ACC112 (cell line): ENCODE measurements at regions not wholly inside any gene's neighbourhood (a gene's known extent, or its start where the extent isn't known, plus 50 kb on each side); places are given as distances from the start of the nearest gene placed in this dataset.

Experiments used
- H2AFZ ChIP-seq: fragments of 200-600 bp; sonication (generic); one replicate; pipeline ENCODE4 v1.6.0; 2017; ENCODE audit warnings: antibody characterized with exemption, low read length; ENCODE audit not compliant: unreplicated experiment
- H3K27ac ChIP-seq: fragments of 200-600 bp; sonication (generic); 2 replicates; pipeline ENCODE4 v1.5.1; 2014; ENCODE audit warnings: low read depth, mild to moderate bottlenecking, antibody characterized with exemption, low read length, moderate library complexity
- H3K27me3 ChIP-seq: fragments of 200-600 bp; sonication (generic); 2 replicates; pipeline ENCODE4 v1.6.1; 2014; ENCODE audit warnings: mild to moderate bottlenecking, antibody characterized with exemption, low read length, moderate library complexity, mixed read lengths; ENCODE audit not compliant: insufficient read depth
- H3K36me3 ChIP-seq: fragments of 200-600 bp; sonication (generic); 2 replicates; pipeline ENCODE4 v1.6.1; 2016; ENCODE audit warnings: mild to moderate bottlenecking, antibody characterized with exemption, low read length, moderate library complexity, mixed read lengths; ENCODE audit not compliant: insufficient read depth
- H3K4me1 ChIP-seq: fragments of 200-600 bp; sonication (generic); one replicate; pipeline ENCODE4 v1.6.1; 2016; ENCODE audit warnings: low read length, mixed read lengths; ENCODE audit not compliant: insufficient read depth, unreplicated experiment, control insufficient read depth
- H3K4me3 ChIP-seq: fragments of 200-600 bp; sonication (generic); 2 replicates; pipeline ENCODE4 v1.5.1; 2014; ENCODE audit warnings: mild to moderate bottlenecking, low read depth, low read length
- H3K79me2 ChIP-seq: fragments of 200-600 bp; sonication (generic); one replicate; pipeline ENCODE4 v1.6.0; 2016; ENCODE audit warnings: low read length; ENCODE audit not compliant: control insufficient read depth, unreplicated experiment, insufficient read depth

- no peaks in the 10 kb centered on the region; the same call in 1 of the 2 replicates for H3K27me3 ChIP-seq
- H3K36me3 ChIP-seq: no peaks in the 10 kb centered on the region
- H3K27ac ChIP-seq: no peak overlapping the region
- H3K79me2 ChIP-seq: no peaks in the 10 kb centered on the region
- H3K4me3 ChIP-seq: no peak overlapping the region
- H3K4me1 ChIP-seq: no peaks in the 10 kb centered on the region
- H2AFZ ChIP-seq: no peak overlapping the region
These were observed 168.9 kb downstream of the GPAT3 start for GRCh38 chr4:83704786-83705185.

- Histone ChIP-seq H2AFZ (no peak overlapping the region), H3K79me2 (no peaks in the 10 kb centered on the region), H3K4me1 (no peaks in the 10 kb centered on the region), H3K36me3 (no peaks in the 10 kb centered on the region), H3K27me3 (no peaks in the 10 kb centered on the region), H3K4me3 (no peak overlapping the region), H3K27ac (no peak overlapping the region)
These were observed 167.8 kb downstream of the GPAT3 start for GRCh38 chr4:83703752-83704151.

GRCh38 chr4:83701041-83701440, 165.1 kb downstream of the GPAT3 start:
- H3K27ac ChIP-seq: no peak overlapping the region
- no peaks in the 10 kb centered on the region for H3K36me3 ChIP-seq
- H3K4me1 ChIP-seq: no peaks in the 10 kb centered on the region
- H3K79me2 ChIP-seq: no peaks in the 10 kb centered on the region
- no peak overlapping the region for H2AFZ ChIP-seq
- no peak overlapping the region for H3K4me3 ChIP-seq
- H3K27me3 ChIP-seq: 0 out of 2 replicates have a peak, but pooled peaks cover 3% of the 10 kb centered on the region

- H2AFZ ChIP-seq: no peak overlapping the region
- peaks cover 3% of the 10 kb centered on the region; the same call in 1 of the 2 replicates for H3K27me3 ChIP-seq
- H3K27ac ChIP-seq: no peak overlapping the region
- no peaks in the 10 kb centered on the region for H3K79me2 ChIP-seq
- no peaks in the 10 kb centered on the region for H3K4me1 ChIP-seq
- no peak overlapping the region for H3K4me3 ChIP-seq
- H3K36me3 ChIP-seq: no peaks in the 10 kb centered on the region
These were observed 163.4 kb downstream of the GPAT3 start for GRCh38 chr4:83699358-83699757.

GRCh38 chr4:83692028-83692427, 156.1 kb downstream of the GPAT3 start:
- Histone ChIP-seq H3K27ac (no peak overlapping the region), H3K4me3 (no peak overlapping the region), H3K4me1 (no peaks in the 10 kb centered on the region), H3K36me3 (no peaks in the 10 kb centered on the region), H3K27me3 (no peaks in the 10 kb centered on the region; the same call in 1 of the 2 replicates), H3K79me2 (no peaks in the 10 kb centered on the region), H2AFZ (no peak overlapping the region)

- Histone ChIP-seq H3K27ac (no peak overlapping the region), H3K4me1 (no peaks in the 10 kb centered on the region), H3K36me3 (no peaks in the 10 kb centered on the region), H2AFZ (no peak overlapping the region), H3K27me3 (no peaks in the 10 kb centered on the region; the same call in 1 of the 2 replicates), H3K4me3 (no peak overlapping the region), H3K79me2 (no peaks in the 10 kb centered on the region)
These were observed 150.3 kb downstream of the GPAT3 start for GRCh38 chr4:83686166-83686565.

GRCh38 chr4:83679692-83680091, 143.8 kb downstream of the GPAT3 start:
- H3K4me3 ChIP-seq: no peak overlapping the region
- H3K27ac ChIP-seq: no peak overlapping the region
- peaks cover 8% of the 10 kb centered on the region; the same call in 1 of the 2 replicates for H3K27me3 ChIP-seq
- peaks cover 8% of the 10 kb centered on the region for H3K4me1 ChIP-seq
- H2AFZ ChIP-seq: no peak overlapping the region
- H3K79me2 ChIP-seq: no peaks in the 10 kb centered on the region
- H3K36me3 ChIP-seq: no peaks in the 10 kb centered on the region

- no peak overlapping the region for H3K27ac ChIP-seq
- H3K27me3 ChIP-seq: peaks cover 8% of the 10 kb centered on the region; the same call in 1 of the 2 replicates
- H3K4me1 ChIP-seq: peaks cover 8% of the 10 kb centered on the region
- no peak overlapping the region for H2AFZ ChIP-seq
- H3K36me3 ChIP-seq: no peaks in the 10 kb centered on the region
- no peak overlapping the region for H3K4me3 ChIP-seq
- no peaks in the 10 kb centered on the region for H3K79me2 ChIP-seq
These were observed 143.3 kb downstream of the GPAT3 start for GRCh38 chr4:83679254-83679653.

- Histone ChIP-seq H3K27me3 (peaks cover 8% of the 10 kb centered on the region; the same call in 1 of the 2 replicates), H2AFZ (peak overlapping the region; percentile 21), H3K4me1 (peaks cover 8% of the 10 kb centered on the region), H3K79me2 (no peaks in the 10 kb centered on the region), H3K4me3 (peak overlapping the region; percentile 12; the same call in 1 of the 2 replicates), H3K36me3 (no peaks in the 10 kb centered on the region), H3K27ac (peak overlapping the region; percentile 25; the same call in 1 of the 2 replicates)
These were observed 141.7 kb downstream of the GPAT3 start for GRCh38 chr4:83677656-83678055.

- Histone ChIP-seq H3K27ac (no peak overlapping the region), H3K4me3 (no peak overlapping the region), H3K79me2 (no peaks in the 10 kb centered on the region), H3K27me3 (peaks cover 16% of the 10 kb centered on the region; the same call in 1 of the 2 replicates), H2AFZ (no peak overlapping the region), H3K4me1 (no peaks in the 10 kb centered on the region), H3K36me3 (no peaks in the 10 kb centered on the region)
These were observed 128.8 kb downstream of the GPAT3 start for GRCh38 chr4:83664741-83665140.

- no peak overlapping the region for H3K27ac ChIP-seq
- peaks cover 19% of the 10 kb centered on the region; the same call in 1 of the 2 replicates for H3K27me3 ChIP-seq
- no peaks in the 10 kb centered on the region for H3K79me2 ChIP-seq
- H3K4me3 ChIP-seq: no peak overlapping the region
- H3K36me3 ChIP-seq: no peaks in the 10 kb centered on the region
- H3K4me1 ChIP-seq: peaks cover 1% of the 10 kb centered on the region
- H2AFZ ChIP-seq: no peak overlapping the region
These were observed 128.2 kb downstream of the GPAT3 start for GRCh38 chr4:83664071-83664470.
